GM18858 (cell line): ENCODE measurements at regions not wholly inside any gene's neighbourhood (a gene's known extent, or its start where the extent isn't known, plus 50 kb on each side); places are given as distances from the start of the nearest gene placed in this dataset.
"Not testable (repeated sequence)": the region's sequence is repeated elsewhere in the genome, so short reads cannot be mapped to it uniquely, and the experiment has no call there.

Source experiments
- ATAC-seq: cut with Tn5 transposase; IDR thresholded peaks from one replicate; pipeline ENCODE4 v1.9.1; 2021; ENCODE audit not compliant: unreplicated experiment

- ATAC-seq: no peak
Observed at GRCh38 chr4:31007858-31008257, 287.7 kb downstream of the PCDH7 start.

GRCh38 chr4:31009926-31010325 is 289.8 kb downstream of the PCDH7 start:
- ATAC-seq: no peak

- ATAC-seq: no peak
Observed at GRCh38 chr4:31015123-31015522, 295.0 kb downstream of the PCDH7 start.

- ATAC-seq: no peak
Observed at GRCh38 chr4:31016322-31017061, 296.3 kb downstream of the PCDH7 start.

- no peak for ATAC-seq
Observed at GRCh38 chr4:31020363-31020762, 300.2 kb downstream of the PCDH7 start.

GRCh38 chr4:31021008-31021407 is 300.8 kb downstream of the PCDH7 start:
- no peak for ATAC-seq

- no peak for ATAC-seq
Observed at GRCh38 chr4:31022702-31023101, 302.5 kb downstream of the PCDH7 start.

GRCh38 chr4:31023109-31023508 is 302.9 kb downstream of the PCDH7 start:
- ATAC-seq: no peak

- no peak for ATAC-seq
Observed at GRCh38 chr4:31023742-31024141, 303.6 kb downstream of the PCDH7 start.

- ATAC-seq: not testable (repeated sequence)
Observed at GRCh38 chr4:31024781-31025180, 304.6 kb downstream of the PCDH7 start.

GRCh38 chr4:31026256-31026655 is 306.1 kb downstream of the PCDH7 start:
- ATAC-seq: no peak

- ATAC-seq: no peak
Observed at GRCh38 chr4:31034550-31034949, 314.4 kb downstream of the PCDH7 start.

GRCh38 chr4:31035761-31036160 is 315.6 kb downstream of the PCDH7 start:
- ATAC-seq: no peak

- no peak for ATAC-seq
Observed at GRCh38 chr4:31037703-31038102, 317.5 kb downstream of the PCDH7 start.

GRCh38 chr4:31039382-31039781 is 319.2 kb downstream of the PCDH7 start:
- ATAC-seq: no peak

GRCh38 chr4:31040106-31040505 is 319.9 kb downstream of the PCDH7 start:
- no peak for ATAC-seq

GRCh38 chr4:31041385-31041784 is 321.2 kb downstream of the PCDH7 start:
- ATAC-seq: no peak

- no peak for ATAC-seq
Observed at GRCh38 chr4:31041853-31042252, 321.7 kb downstream of the PCDH7 start.

- no peak for ATAC-seq
Observed at GRCh38 chr4:31043382-31044062, 323.4 kb downstream of the PCDH7 start.

- ATAC-seq: no peak
Observed at GRCh38 chr4:31045151-31045550, 325.0 kb downstream of the PCDH7 start.

- no peak for ATAC-seq
Observed at GRCh38 chr4:31045724-31046318, 325.7 kb downstream of the PCDH7 start.

- no peak for ATAC-seq
Observed at GRCh38 chr4:31051151-31051550, 331.0 kb downstream of the PCDH7 start.
